Head of caudate nucleus (tissue), 42 donors: ENCODE measurements at regions not wholly inside any gene's neighbourhood (a gene's known extent, or its start where the extent isn't known, plus 50 kb on each side); places are given as distances from the start of the nearest gene placed in this dataset.
"Not testable (repeated sequence)": the region's sequence is repeated elsewhere in the genome, so short reads cannot be mapped to it uniquely, and the experiment has no call there.

Experiments used
- DNase-seq, 42 donors: peaks; one replicate each; pipeline versions ENCODE4 v3.0.0 to v3.0.0-alpha.2; 2020 to 2021; ENCODE audit warnings: mixed read lengths in 7 of 42
- intact Hi-C: fragments of 100-400 bp; cut with DNase I; formaldehyde crosslinking; loops from one replicate; pipeline ENCODE4 v1.15.0; 2022

- no peak for DNase-seq
- intact Hi-C loops = no loop called here
Measured at GRCh38 chr4:103354006-103354405, 155.9 kb upstream of the CENPE start.

- DNase-seq = no peak
- intact Hi-C loops = no loop called here
Measured at GRCh38 chr4:103329642-103330041, 131.5 kb upstream of the CENPE start.

- no peak for DNase-seq
- intact Hi-C loops = no loop called here
Measured at GRCh38 chr4:103324811-103325210, 126.7 kb upstream of the CENPE start.

GRCh38 chr4:103318327-103318726, 120.2 kb upstream of the CENPE start:
- intact Hi-C loops = no loop called here
- no peak for DNase-seq

- DNase-seq = peak in 1 of 42 donors; percentile 1
Measured at GRCh38 chr4:103308248-103308561, 110.1 kb upstream of the CENPE start.

GRCh38 chr4:103307453-103308247, 109.5 kb upstream of the CENPE start:
- intact Hi-C loops = no loop called here
- peak in 11 of 42 donors; percentile 1 to 42 (median 10) for DNase-seq

More at GRCh38 chr4:103308248-103308561, 110.1 kb upstream of the CENPE start:
- intact Hi-C loops = no loop called here

- peak; percentile 45 to 89 (median 76) for DNase-seq
- intact Hi-C loops = no loop called here
Measured at GRCh38 chr4:103306870-103307375, 108.8 kb upstream of the CENPE start.

- no peak for DNase-seq
- intact Hi-C loops = no loop called here
Measured at GRCh38 chr4:103305355-103305754, 107.2 kb upstream of the CENPE start.

- no peak for DNase-seq
- intact Hi-C loops = no loop called here
Measured at GRCh38 chr4:103303011-103303410, 104.9 kb upstream of the CENPE start.

- intact Hi-C loops = no loop called here
- DNase-seq = no peak
Measured at GRCh38 chr4:103292959-103293358, 94.8 kb upstream of the CENPE start.

- intact Hi-C loops = no loop called here
Measured at GRCh38 chr4:103292373-103292772, 94.2 kb upstream of the CENPE start.

GRCh38 chr4:103289186-103289585, 91.0 kb upstream of the CENPE start:
- DNase-seq = no peak
- intact Hi-C loops = no loop called here

More at GRCh38 chr4:103292373-103292772, 94.2 kb upstream of the CENPE start:
- no peak for DNase-seq

- DNase-seq = no peak
- intact Hi-C loops = no loop called here
Measured at GRCh38 chr4:103272174-103272573, 74.0 kb upstream of the CENPE start.

GRCh38 chr4:103268746-103269145, 70.6 kb upstream of the CENPE start:
- intact Hi-C loops = no loop called here
- no peak for DNase-seq

- no peak for DNase-seq
- intact Hi-C loops = no loop called here
Measured at GRCh38 chr4:103264905-103265304, 66.8 kb upstream of the CENPE start.

- DNase-seq, intact Hi-C loops: not testable (repeated sequence)
Measured at GRCh38 chr4:103256068-103256467, 57.9 kb upstream of the CENPE start.
